Astrocyte (in vitro differentiated cells and primary cell): ENCODE measurements at regions not wholly inside any gene's neighbourhood (a gene's known extent, or its start where the extent isn't known, plus 50 kb on each side); places are given as distances from the start of the nearest gene placed in this dataset.

ENCODE experiments used
- CTCF ChIP-seq: IDR thresholded peaks from 2 replicates; pipeline ENCODE4 v1.5.1; 2011; ENCODE audit warnings: low read depth, mild to moderate bottlenecking, inconsistent platforms, low read length, moderate library complexity; ENCODE audit not compliant: insufficient read depth
- EZH2 ChIP-seq: IDR thresholded peaks from 2 replicates; pipeline ENCODE4 v1.6.1; 2012; ENCODE audit warnings: mild to moderate bottlenecking, low read length, inconsistent platforms; ENCODE audit not compliant: insufficient read depth

DNA sequence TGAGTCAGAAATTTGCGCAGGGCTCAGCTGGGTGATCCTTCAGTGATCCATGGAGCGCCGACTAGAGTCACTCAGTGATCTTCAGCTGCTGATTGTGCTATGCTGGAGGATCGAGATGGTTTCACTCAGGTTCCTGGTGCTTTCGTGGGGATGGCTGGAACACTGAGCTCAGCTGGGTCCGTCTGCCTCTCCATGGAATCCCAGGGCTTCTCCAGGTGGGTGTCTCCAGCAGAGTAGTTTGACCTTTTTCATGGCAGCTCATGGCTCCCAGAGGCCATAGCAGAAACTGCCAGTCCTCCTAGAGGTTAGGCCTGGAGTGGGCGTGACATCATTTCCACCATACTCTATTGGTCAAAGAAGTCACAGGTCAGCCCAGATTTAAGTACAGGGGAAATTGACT is 88.8 kb upstream of the SIRPA start:
- TF ChIP-seq CTCF (no peak), EZH2 (no peak)
